SK-N-SH (cell line): ENCODE measurements at regions not wholly inside any gene's neighbourhood (a gene's known extent, or its start where the extent isn't known, plus 50 kb on each side); places are given as distances from the start of the nearest gene placed in this dataset.

Experiments
- EP300 ChIP-seq, 2 experiments: IDR thresholded peaks; 2 replicates each; pipeline versions ENCODE4 v1.4.0 to v1.6.1; 2012; ENCODE audit warnings: borderline replicate concordance in 1 of 2, low read depth in 1 of 2, low read length in 1 of 2
- FOXJ3 ChIP-seq: sonication (generic); formaldehyde crosslinking; IDR thresholded peaks from 2 replicates; pipeline ENCODE4 v1.5.1; 2020; ENCODE audit warnings: mild to moderate bottlenecking, missing genetic modification reagents
- POLR2AphosphoS5 ChIP-seq: IDR thresholded peaks from 2 replicates; pipeline ENCODE4 v1.6.1; 2012; ENCODE audit warnings: low read depth, low read length
- SMC3 ChIP-seq: IDR thresholded peaks from 2 replicates; pipeline ENCODE4 v1.6.1; 2012; ENCODE audit warnings: low read depth, low read length, improper control_type of control experiment
- YY1 ChIP-seq: IDR thresholded peaks from 2 replicates; pipeline ENCODE4 v1.4.0; 2012; ENCODE audit warnings: low read depth, mild to moderate bottlenecking
- TF ChIP-seq, protein P1 (sequence below): IDR thresholded peaks from 2 replicates; pipeline ENCODE4 v1.4.0; 2012; ENCODE audit warnings: low read depth, borderline replicate concordance
- TF ChIP-seq, protein P2 (sequence below): fragments of 200-600 bp; sonication (generic); IDR thresholded peaks from 2 replicates; pipeline ENCODE4 v1.6.1; 2017; ENCODE audit warnings: antibody characterized with exemption, mild to moderate bottlenecking, moderate library complexity

DNA sequence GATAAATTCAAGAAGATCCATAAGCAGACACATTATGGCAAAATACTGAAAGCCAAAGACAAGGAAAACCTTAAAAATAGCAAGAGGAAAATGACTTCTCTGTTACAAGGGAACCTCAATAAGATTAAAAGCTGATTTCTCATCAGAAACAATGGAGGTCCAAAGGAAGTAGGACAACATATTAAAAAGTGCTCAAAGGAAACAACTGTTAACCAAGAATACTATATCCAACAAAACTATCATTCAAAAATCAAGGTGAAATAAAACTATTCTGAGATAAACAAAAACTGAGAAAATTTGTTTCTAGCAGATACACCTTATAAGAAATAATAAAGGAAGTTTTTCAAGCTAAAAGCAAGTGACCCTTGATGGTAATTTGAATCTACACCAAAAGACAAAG is 314.7 kb upstream of the ROPN1 start:
- TF ChIP-seq EP300 (IDR thresholded peaks at IDR 0.05; ENCODE audit: borderline replicate concordance in 1 of 2, low read depth in 1 of 2, low read length in 1 of 2) (no peak), YY1 (no peak), POLR2AphosphoS5 (no peak), SMC3 (no peak), FOXJ3 (CRISPR knock-in tag) (no peak)
- TF ChIP-seq, protein P1, sequence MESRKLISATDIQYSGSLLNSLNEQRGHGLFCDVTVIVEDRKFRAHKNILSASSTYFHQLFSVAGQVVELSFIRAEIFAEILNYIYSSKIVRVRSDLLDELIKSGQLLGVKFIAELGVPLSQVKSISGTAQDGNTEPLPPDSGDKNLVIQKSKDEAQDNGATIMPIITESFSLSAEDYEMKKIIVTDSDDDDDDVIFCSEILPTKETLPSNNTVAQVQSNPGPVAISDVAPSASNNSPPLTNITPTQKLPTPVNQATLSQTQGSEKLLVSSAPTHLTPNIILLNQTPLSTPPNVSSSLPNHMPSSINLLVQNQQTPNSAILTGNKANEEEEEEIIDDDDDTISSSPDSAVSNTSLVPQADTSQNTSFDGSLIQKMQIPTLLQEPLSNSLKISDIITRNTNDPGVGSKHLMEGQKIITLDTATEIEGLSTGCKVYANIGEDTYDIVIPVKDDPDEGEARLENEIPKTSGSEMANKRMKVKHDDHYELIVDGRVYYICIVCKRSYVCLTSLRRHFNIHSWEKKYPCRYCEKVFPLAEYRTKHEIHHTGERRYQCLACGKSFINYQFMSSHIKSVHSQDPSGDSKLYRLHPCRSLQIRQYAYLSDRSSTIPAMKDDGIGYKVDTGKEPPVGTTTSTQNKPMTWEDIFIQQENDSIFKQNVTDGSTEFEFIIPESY: no peak
- TF ChIP-seq, protein P2, sequence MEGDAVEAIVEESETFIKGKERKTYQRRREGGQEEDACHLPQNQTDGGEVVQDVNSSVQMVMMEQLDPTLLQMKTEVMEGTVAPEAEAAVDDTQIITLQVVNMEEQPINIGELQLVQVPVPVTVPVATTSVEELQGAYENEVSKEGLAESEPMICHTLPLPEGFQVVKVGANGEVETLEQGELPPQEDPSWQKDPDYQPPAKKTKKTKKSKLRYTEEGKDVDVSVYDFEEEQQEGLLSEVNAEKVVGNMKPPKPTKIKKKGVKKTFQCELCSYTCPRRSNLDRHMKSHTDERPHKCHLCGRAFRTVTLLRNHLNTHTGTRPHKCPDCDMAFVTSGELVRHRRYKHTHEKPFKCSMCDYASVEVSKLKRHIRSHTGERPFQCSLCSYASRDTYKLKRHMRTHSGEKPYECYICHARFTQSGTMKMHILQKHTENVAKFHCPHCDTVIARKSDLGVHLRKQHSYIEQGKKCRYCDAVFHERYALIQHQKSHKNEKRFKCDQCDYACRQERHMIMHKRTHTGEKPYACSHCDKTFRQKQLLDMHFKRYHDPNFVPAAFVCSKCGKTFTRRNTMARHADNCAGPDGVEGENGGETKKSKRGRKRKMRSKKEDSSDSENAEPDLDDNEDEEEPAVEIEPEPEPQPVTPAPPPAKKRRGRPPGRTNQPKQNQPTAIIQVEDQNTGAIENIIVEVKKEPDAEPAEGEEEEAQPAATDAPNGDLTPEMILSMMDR: no peak
